Thyroid gland (tissue), 4 donors: ENCODE measurements at regions not wholly inside any gene's neighbourhood (a gene's known extent, or its start where the extent isn't known, plus 50 kb on each side); places are given as distances from the start of the nearest gene placed in this dataset.

ENCODE experiments used
- CTCF ChIP-seq, 6 experiments: fragments of 200-600 bp in 3 of 6; fragments of 450-650 bp in 3 of 6; sonication (generic) in 3 of 6; IDR thresholded peaks; one replicate each; pipeline ENCODE4 v1.5.1; 2016 to 2019; ENCODE audit warnings: antibody characterized with exemption in 6 of 6, mild to moderate bottlenecking in 2 of 6, inconsistent platforms in 1 of 6, moderate library complexity in 1 of 6
- POLR2A ChIP-seq, 2 donors: fragments of 450-650 bp; IDR thresholded peaks; one replicate each; pipeline ENCODE4 v1.6.1; 2017; ENCODE audit warnings: antibody characterized with exemption in 2 of 2, mild to moderate bottlenecking in 2 of 2, moderate library complexity in 1 of 2

GRCh38 chr13:44199627-44200207, 173.9 kb upstream of the SERP2 start:
- no peak for TF ChIP-seq CTCF (IDR thresholded peaks at IDR 0.05)
- no peak for TF ChIP-seq POLR2A (IDR thresholded peaks at IDR 0.05)
